GM18520 (cell line): ENCODE measurements at regions not wholly inside any gene's neighbourhood (a gene's known extent, or its start where the extent isn't known, plus 50 kb on each side); places are given as distances from the start of the nearest gene placed in this dataset.

ENCODE experiments used
- ATAC-seq: cut with Tn5 transposase; IDR thresholded peaks from one replicate; pipeline ENCODE4 v1.9.1; 2021; ENCODE audit not compliant: unreplicated experiment

GRCh38 chr2:20150110-20150706 is 74.7 kb downstream of the SDC1 start:
- ATAC-seq: no peak

- no peak for ATAC-seq
Observed at GRCh38 chr2:20149703-20150030, 75.3 kb downstream of the SDC1 start.

GRCh38 chr2:20148923-20149702 is 75.8 kb downstream of the SDC1 start:
- ATAC-seq: no peak

GRCh38 chr2:20148426-20148922 is 76.5 kb downstream of the SDC1 start:
- no peak for ATAC-seq

GRCh38 chr2:20147351-20147750 is 77.6 kb downstream of the SDC1 start:
- no peak for ATAC-seq

GRCh38 chr2:20146401-20146800 is 78.5 kb downstream of the SDC1 start:
- ATAC-seq: no peak

GRCh38 chr2:20145497-20146193 is 79.3 kb downstream of the SDC1 start:
- ATAC-seq: peak; percentile 80

GRCh38 chr2:20144861-20145260 is 80.1 kb downstream of the SDC1 start:
- ATAC-seq: no peak

GRCh38 chr2:20144196-20144595 is 80.7 kb downstream of the SDC1 start:
- no peak for ATAC-seq

- ATAC-seq: no peak
Observed at GRCh38 chr2:20143263-20143662, 81.7 kb downstream of the SDC1 start.

- ATAC-seq: no peak
Observed at GRCh38 chr2:20141806-20142205, 83.1 kb downstream of the SDC1 start.

GRCh38 chr2:20141056-20141762 is 83.7 kb downstream of the SDC1 start:
- ATAC-seq: no peak

GRCh38 chr2:20140321-20141055 is 84.4 kb downstream of the SDC1 start:
- ATAC-seq: no peak

- ATAC-seq: no peak
Observed at GRCh38 chr2:20139407-20140172, 85.3 kb downstream of the SDC1 start.

GRCh38 chr2:20138696-20139095 is 86.2 kb downstream of the SDC1 start:
- no peak for ATAC-seq

- ATAC-seq: no peak
Observed at GRCh38 chr2:20137884-20138283, 86.5 kb upstream of the LAPTM4A start.

GRCh38 chr2:20137131-20137571 is 85.7 kb upstream of the LAPTM4A start:
- ATAC-seq: no peak

- no peak for ATAC-seq
Observed at GRCh38 chr2:20136149-20136548, 84.7 kb upstream of the LAPTM4A start.

GRCh38 chr2:20135631-20136050 is 84.2 kb upstream of the LAPTM4A start:
- ATAC-seq: peak; percentile 78

GRCh38 chr2:20132990-20133535 is 81.6 kb upstream of the LAPTM4A start:
- no peak for ATAC-seq
